Hepatocyte (in vitro differentiated cells): ENCODE measurements at regions not wholly inside any gene's neighbourhood (a gene's known extent, or its start where the extent isn't known, plus 50 kb on each side); places are given as distances from the start of the nearest gene placed in this dataset.

Source experiments
- CTCF ChIP-seq: fragments of 200-600 bp; sonication (generic); IDR thresholded peaks from 2 replicates; pipeline ENCODE4 v1.5.1; 2016; ENCODE audit warnings: antibody characterized with exemption, mild to moderate bottlenecking; ENCODE audit not compliant: poor library complexity
- EZH2phosphoT487 ChIP-seq: fragments of 200-600 bp; sonication (generic); IDR thresholded peaks from one replicate; pipeline ENCODE4 v1.6.1; 2018; ENCODE audit warnings: antibody characterized with exemption, mild to moderate bottlenecking, low read depth, moderate library complexity; ENCODE audit not compliant: unreplicated experiment, severe bottlenecking

- TF ChIP-seq CTCF (no peak), EZH2phosphoT487 (no peak)
Observed at GRCh38 chr14:55915456-55915855, 202.8 kb upstream of the PELI2 start.
